Lung (tissue), 11 donors: ENCODE measurements at regions not wholly inside any gene's neighbourhood (a gene's known extent, or its start where the extent isn't known, plus 50 kb on each side); places are given as distances from the start of the nearest gene placed in this dataset.

Experiments used
- ATAC-seq: fragments of 200-7000 bp; cut with Tn5 transposase; one replicate; pipeline ENCODE4 v1.9.1; 2020; ENCODE audit warnings: moderate number of reproducible peaks; ENCODE audit not compliant: insufficient read depth, low FRiP score
- DNase-seq, 3 donors: peaks; one replicate each; pipeline ENCODE4 v3.0.0-alpha.2; 2013 to 2017
- H3K27ac ChIP-seq, 2 donors: one replicate each; pipeline ENCODE4 v1.5.1; 2013; ENCODE audit warnings: mild to moderate bottlenecking in 2 of 2, moderate library complexity in 2 of 2, control low read depth in 1 of 2, inconsistent platforms in 1 of 2, low read depth in 1 of 2, low read length in 1 of 2
- H3K27me3 ChIP-seq, 3 donors: one replicate each; pipeline ENCODE4 v1.5.1; 2013; ENCODE audit warnings: low read length in 2 of 3; ENCODE audit not compliant: control insufficient read depth in 3 of 3, insufficient read depth in 3 of 3
- H3K36me3 ChIP-seq, 4 donors: one replicate each; pipeline ENCODE4 v1.5.1; 2013; ENCODE audit warnings: low read length in 4 of 4, mild to moderate bottlenecking in 1 of 4, moderate library complexity in 1 of 4; ENCODE audit not compliant: control insufficient read depth in 4 of 4, insufficient read depth in 4 of 4
- H3K4me1 ChIP-seq, 5 donors: one replicate each; pipeline ENCODE4 v1.5.1; 2013; ENCODE audit warnings: low read length in 5 of 5, mild to moderate bottlenecking in 2 of 5, moderate library complexity in 1 of 5; ENCODE audit not compliant: control insufficient read depth in 5 of 5, insufficient read depth in 5 of 5
- H3K4me3 ChIP-seq: one replicate; pipeline ENCODE4 v1.5.1; 2013; ENCODE audit warnings: mild to moderate bottlenecking, control low read depth, moderate library complexity
- H3K9ac ChIP-seq, 2 donors: one replicate each; pipeline ENCODE4 v1.5.1; 2013; ENCODE audit warnings: low read length in 2 of 2, control low read depth in 1 of 2; ENCODE audit not compliant: insufficient read depth in 1 of 2
- H3K9me3 ChIP-seq, 4 donors: one replicate each; pipeline ENCODE4 v1.5.1; 2013; ENCODE audit warnings: low read length in 3 of 4, mild to moderate bottlenecking in 1 of 4, moderate library complexity in 1 of 4; ENCODE audit not compliant: control insufficient read depth in 4 of 4, insufficient read depth in 3 of 4
- WGBS, 2 donors: extraction: QIAGEN DNeasy Blood & Tissue Kit; methylation state at CpG; one replicate each; pipeline ENCODE4 v1.1.7; 2013; 5-methylcytosine and 5-hydroxymethylcytosine counted together
- TF ChIP-seq, protein P1 (sequence below): IDR thresholded peaks from 2 replicates; pipeline ENCODE4 v1.5.1; 2012; ENCODE audit warnings: mild to moderate bottlenecking; ENCODE audit errors: control extremely low read depth, extremely low read depth
- donor health status: control.
- donor health status: control.
- donor health status: Bipolar disorder and iron deficiency.
- donor health status: healthy.
- donor health status: DM: yes; HTN: yes; CAD: no.

DNA sequence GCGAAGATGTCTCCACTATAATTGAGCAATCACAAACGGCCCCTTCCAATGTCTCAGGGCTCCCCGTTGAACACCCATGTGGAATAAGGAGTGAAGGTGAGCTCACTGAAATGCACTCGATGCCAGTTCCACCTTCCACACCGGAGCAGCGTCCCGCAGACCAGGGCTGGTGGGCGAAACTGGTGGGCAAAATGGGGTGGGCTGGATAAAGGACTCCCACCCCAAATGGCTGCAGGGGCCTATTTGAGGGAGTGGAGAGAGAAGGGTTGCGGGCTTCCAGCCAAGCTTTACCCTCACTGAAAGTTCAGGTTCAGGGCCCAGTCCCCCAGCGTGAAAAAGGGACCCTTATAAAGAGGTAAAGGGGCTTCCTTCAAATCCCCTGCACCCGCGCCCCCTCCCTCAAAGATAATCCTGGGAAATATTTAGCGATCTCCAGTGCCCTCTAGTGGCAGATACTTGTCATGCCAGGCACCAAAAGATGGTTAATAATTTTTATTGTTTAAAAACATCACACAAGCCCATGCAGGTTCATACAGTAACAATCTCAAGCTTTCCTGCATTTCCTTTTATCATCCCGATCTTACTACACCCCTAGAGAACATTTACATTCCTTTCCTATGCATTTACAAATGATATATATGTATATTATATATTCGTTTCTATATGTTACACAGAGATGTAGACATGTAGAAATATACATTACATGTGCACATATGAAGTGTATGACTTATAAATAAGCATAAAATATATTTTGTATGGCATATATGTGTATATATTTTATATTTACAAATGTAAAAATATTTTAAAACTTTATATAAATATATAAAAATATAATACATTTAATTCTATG lies 58.2 kb upstream of the NKX2-2 start:
- DNase-seq (peak in 2 of 3 donors; percentile 7 to 15), ATAC-seq (no peak)
- Histone ChIP-seq H3K9me3 (no peaks in the 10 kb centered on the region), H3K27me3 (peaks cover 6 to 42% (median 16%) of the 10 kb centered on the region in 3 donors), H3K4me1 (no peaks in the 10 kb centered on the region), H3K4me3 (no peak overlapping the region), H3K9ac (no peak overlapping the region), H3K27ac (no peak overlapping the region), H3K36me3 (no peaks in the 10 kb centered on the region)
- WGBS, 2 donors, result 31 to 35% methylated on average over 15 of the region's 15 CpGs
- TF ChIP-seq, protein P1, sequence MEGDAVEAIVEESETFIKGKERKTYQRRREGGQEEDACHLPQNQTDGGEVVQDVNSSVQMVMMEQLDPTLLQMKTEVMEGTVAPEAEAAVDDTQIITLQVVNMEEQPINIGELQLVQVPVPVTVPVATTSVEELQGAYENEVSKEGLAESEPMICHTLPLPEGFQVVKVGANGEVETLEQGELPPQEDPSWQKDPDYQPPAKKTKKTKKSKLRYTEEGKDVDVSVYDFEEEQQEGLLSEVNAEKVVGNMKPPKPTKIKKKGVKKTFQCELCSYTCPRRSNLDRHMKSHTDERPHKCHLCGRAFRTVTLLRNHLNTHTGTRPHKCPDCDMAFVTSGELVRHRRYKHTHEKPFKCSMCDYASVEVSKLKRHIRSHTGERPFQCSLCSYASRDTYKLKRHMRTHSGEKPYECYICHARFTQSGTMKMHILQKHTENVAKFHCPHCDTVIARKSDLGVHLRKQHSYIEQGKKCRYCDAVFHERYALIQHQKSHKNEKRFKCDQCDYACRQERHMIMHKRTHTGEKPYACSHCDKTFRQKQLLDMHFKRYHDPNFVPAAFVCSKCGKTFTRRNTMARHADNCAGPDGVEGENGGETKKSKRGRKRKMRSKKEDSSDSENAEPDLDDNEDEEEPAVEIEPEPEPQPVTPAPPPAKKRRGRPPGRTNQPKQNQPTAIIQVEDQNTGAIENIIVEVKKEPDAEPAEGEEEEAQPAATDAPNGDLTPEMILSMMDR, result peak; percentile 58

DNA sequence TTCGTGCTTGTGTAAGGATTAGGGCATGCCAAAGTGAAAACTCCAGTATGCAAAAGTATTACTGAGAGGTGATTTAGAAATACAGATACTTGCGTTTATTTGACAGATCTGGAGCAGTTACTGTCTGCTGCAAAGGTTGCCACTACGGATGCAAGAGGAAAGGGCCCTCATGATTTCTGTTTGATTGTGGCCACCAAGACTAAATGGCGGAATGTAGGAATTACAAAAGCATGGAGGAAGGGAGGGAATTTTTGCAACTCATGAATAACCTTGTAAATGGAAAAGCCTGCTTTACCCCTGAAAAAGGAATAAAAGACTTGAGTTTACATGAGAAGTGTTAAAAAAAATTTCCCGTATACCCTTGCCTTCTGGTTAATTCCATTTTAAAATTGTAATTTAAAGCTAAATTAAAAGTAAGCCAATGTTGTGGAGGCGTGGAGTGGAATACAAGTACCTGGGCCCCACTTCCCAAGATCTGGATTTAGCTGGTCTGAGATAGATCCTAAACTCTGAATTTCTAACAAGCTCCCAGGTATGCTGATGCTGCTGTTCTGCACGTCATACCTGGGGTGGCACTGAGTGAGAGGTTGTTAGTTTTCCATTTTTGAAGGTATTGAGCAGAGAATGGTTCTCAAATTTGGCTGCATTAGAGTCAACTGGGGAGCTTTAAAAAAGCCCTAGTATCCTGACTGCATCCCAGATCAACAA lies 56.6 kb upstream of the NKX2-2 start:
- Histone ChIP-seq H3K27ac (no peak overlapping the region), H3K9me3 (no peaks in the 10 kb centered on the region), H3K36me3 (no peaks in the 10 kb centered on the region), H3K9ac (no peak overlapping the region), H3K4me3 (no peak overlapping the region), H3K27me3 (peaks cover 6 to 36% (median 16%) of the 10 kb centered on the region in 3 donors), H3K4me1 (no peaks in the 10 kb centered on the region)
- TF ChIP-seq, protein P1, result no peak
- 71% methylated on average over 7 of the region's 7 CpGs for WGBS, 2 donors
- ATAC-seq (no peak), DNase-seq (no peak)

DNA sequence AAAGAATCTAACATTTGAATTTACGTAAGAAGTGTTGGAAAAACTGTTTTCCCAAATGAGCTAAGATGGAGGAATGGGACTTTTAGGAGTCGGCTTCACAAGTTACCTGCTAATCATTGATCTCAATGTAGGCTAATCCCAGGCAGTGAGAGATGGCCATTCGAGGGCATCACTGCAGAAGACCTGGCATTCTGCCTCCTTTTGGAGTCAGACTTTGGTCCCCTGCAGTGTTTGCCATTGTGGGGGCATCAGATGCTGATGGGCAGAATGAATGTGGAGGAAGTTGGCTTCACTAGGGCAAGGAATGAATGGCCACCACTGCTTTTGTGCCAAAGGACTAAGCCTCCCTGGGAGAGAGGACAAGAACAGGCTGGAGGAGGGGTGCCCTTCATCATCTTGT lies 55.7 kb upstream of the NKX2-2 start:
- peaks cover 6 to 34% (median 16%) of the 10 kb centered on the region in 3 donors for H3K27me3 ChIP-seq
- H3K36me3 ChIP-seq, result no peaks in the 10 kb centered on the region
- DNase-seq (no peak), ATAC-seq (no peak)
- WGBS, 2 donors, result 85 to 89% methylated on average over 3 of the region's 3 CpGs
- no peak overlapping the region for H3K9ac ChIP-seq
- H3K4me1 ChIP-seq, result no peaks in the 10 kb centered on the region
- H3K9me3 ChIP-seq, result no peaks in the 10 kb centered on the region
- H3K4me3 ChIP-seq, result no peak overlapping the region
- TF ChIP-seq, protein P1, result no peak
- H3K27ac ChIP-seq, result no peak overlapping the region
